Stimulated activated CD8-positive, alpha-beta memory T cell treated with anti-CD3 and anti-CD28 coated beads, Interleukin-12 subunit alpha, Interleukin-12 subunit beta, amount 100 ng/mL, for 24 hours (primary cell): ENCODE measurements at regions not wholly inside any gene's neighbourhood (a gene's known extent, or its start where the extent isn't known, plus 50 kb on each side); places are given as distances from the start of the nearest gene placed in this dataset.

ENCODE experiments used
- DNase-seq: peaks from one replicate; pipeline ENCODE4 v3.0.0-alpha.2; 2020; ENCODE audit errors: extremely low read depth

- DNase-seq = no peak
Observed at GRCh38 chr20:57879779-57880570, 170.2 kb upstream of the PMEPA1 start.

- DNase-seq = no peak
Observed at GRCh38 chr20:57879437-57879778, 169.6 kb upstream of the PMEPA1 start.

GRCh38 chr20:57878786-57879424 lies 169.1 kb upstream of the PMEPA1 start:
- DNase-seq = no peak

- no peak for DNase-seq
Observed at GRCh38 chr20:57877995-57878394, 168.2 kb upstream of the PMEPA1 start.

GRCh38 chr20:57877131-57877824 lies 167.5 kb upstream of the PMEPA1 start:
- no peak for DNase-seq

GRCh38 chr20:57876163-57876562 lies 166.3 kb upstream of the PMEPA1 start:
- DNase-seq = no peak

GRCh38 chr20:57874141-57874540 lies 164.3 kb upstream of the PMEPA1 start:
- no peak for DNase-seq

GRCh38 chr20:57872816-57873409 lies 163.1 kb upstream of the PMEPA1 start:
- no peak for DNase-seq

- no peak for DNase-seq
Observed at GRCh38 chr20:57871237-57871632, 161.4 kb upstream of the PMEPA1 start.

- no peak for DNase-seq
Observed at GRCh38 chr20:57870597-57871236, 160.9 kb upstream of the PMEPA1 start.

- DNase-seq = no peak
Observed at GRCh38 chr20:57869951-57870315, 160.1 kb upstream of the PMEPA1 start.

GRCh38 chr20:57869291-57869950 lies 159.6 kb upstream of the PMEPA1 start:
- DNase-seq = no peak

- DNase-seq = no peak
Observed at GRCh38 chr20:57868310-57868709, 158.5 kb upstream of the PMEPA1 start.

GRCh38 chr20:57867807-57868206 lies 158.0 kb upstream of the PMEPA1 start:
- DNase-seq = no peak

GRCh38 chr20:57867181-57867803 lies 157.5 kb upstream of the PMEPA1 start:
- DNase-seq = no peak

- DNase-seq = no peak
Observed at GRCh38 chr20:57866250-57867106, 156.7 kb upstream of the PMEPA1 start.

GRCh38 chr20:57865266-57865665 lies 155.5 kb upstream of the PMEPA1 start:
- DNase-seq = no peak

- no peak for DNase-seq
Observed at GRCh38 chr20:57860576-57860975, 150.8 kb upstream of the PMEPA1 start.

GRCh38 chr20:57857969-57858368 lies 148.2 kb upstream of the PMEPA1 start:
- DNase-seq = no peak

GRCh38 chr20:57857118-57857517 lies 147.3 kb upstream of the PMEPA1 start:
- DNase-seq = no peak
